C4-2B (cell line): ENCODE measurements at regions not wholly inside any gene's neighbourhood (a gene's known extent, or its start where the extent isn't known, plus 50 kb on each side); places are given as distances from the start of the nearest gene placed in this dataset.

ENCODE experiments used
- ZFX ChIP-seq: fragments of 450-650 bp; IDR thresholded peaks from 2 replicates; pipeline ENCODE4 v1.6.1; 2017
- TF ChIP-seq, protein P1 (sequence below): fragments of 450-650 bp; conservative IDR thresholded peaks from 2 replicates; pipeline ENCODE4 v1.5.1; 2017; ENCODE audit warnings: mild to moderate bottlenecking

DNA sequence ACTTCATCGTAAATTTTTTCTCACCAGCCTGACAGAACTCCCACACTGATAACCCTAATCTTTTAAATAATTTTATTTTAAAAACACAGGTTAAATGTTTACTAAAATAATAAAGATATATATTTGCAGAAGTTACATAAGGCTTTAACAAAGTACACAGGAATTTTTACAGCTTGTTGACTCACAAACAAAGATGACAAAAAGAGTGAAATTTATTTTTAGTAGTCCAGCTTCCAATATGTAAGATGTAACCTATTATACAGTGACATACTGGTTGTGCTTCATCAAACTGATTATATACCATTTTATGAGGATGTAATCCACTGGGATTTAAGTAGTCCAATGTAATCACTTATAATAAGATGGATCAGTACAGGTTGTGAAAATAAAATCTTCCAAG is 348.9 kb upstream of the SLC39A10 start:
- TF ChIP-seq, protein P1, sequence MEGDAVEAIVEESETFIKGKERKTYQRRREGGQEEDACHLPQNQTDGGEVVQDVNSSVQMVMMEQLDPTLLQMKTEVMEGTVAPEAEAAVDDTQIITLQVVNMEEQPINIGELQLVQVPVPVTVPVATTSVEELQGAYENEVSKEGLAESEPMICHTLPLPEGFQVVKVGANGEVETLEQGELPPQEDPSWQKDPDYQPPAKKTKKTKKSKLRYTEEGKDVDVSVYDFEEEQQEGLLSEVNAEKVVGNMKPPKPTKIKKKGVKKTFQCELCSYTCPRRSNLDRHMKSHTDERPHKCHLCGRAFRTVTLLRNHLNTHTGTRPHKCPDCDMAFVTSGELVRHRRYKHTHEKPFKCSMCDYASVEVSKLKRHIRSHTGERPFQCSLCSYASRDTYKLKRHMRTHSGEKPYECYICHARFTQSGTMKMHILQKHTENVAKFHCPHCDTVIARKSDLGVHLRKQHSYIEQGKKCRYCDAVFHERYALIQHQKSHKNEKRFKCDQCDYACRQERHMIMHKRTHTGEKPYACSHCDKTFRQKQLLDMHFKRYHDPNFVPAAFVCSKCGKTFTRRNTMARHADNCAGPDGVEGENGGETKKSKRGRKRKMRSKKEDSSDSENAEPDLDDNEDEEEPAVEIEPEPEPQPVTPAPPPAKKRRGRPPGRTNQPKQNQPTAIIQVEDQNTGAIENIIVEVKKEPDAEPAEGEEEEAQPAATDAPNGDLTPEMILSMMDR: no peak
- TF ChIP-seq ZFX: no peak
